ENCODE measurements at regions not wholly inside any gene's neighbourhood (a gene's known extent, or its start where the extent isn't known, plus 50 kb on each side); places are given as distances from the start of the nearest gene placed in this dataset.

DNA sequence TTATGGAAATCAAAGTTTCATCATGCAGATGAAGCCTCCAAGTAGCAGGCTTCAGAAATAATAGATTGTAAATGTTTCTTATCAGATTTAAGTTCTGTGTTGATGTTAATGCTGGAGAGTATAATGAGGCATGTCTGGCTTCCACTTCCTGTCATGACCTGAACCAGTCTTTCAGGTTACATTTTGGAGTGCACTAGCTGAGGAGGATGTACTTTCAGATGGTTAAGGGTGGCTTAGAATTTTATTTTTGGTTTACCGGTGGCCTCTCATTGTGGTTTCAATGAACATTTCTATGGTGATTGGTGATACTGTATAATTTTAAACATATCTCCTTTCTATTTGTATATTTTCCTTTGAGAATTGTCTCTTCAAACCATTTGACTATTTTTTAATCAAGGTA lies 890.4 kb downstream of the SH3BGRL start:
- TF ChIP-seq CTCF (IDR thresholded peaks at IDR 0.05; ENCODE audit: low read depth, low read length) (no peak), EZH2phosphoT487 (IDR thresholded peaks at IDR 0.05; ENCODE audit: low read depth) (no peak)

Measured in OCI-LY3 (cell line).